Activated CD8-positive, alpha-beta memory T cell treated with anti-CD3 and anti-CD28 coated beads for 1 hour (primary cell): ENCODE measurements at regions not wholly inside any gene's neighbourhood (a gene's known extent, or its start where the extent isn't known, plus 50 kb on each side); places are given as distances from the start of the nearest gene placed in this dataset.

ENCODE experiments used
- DNase-seq, 2 donors: peaks; one replicate each; pipeline ENCODE4 v3.0.0-alpha.2; 2020; ENCODE audit warnings: low read depth in 1 of 2; ENCODE audit errors: extremely low read depth in 1 of 2

- no peak for DNase-seq
Observed at GRCh38 chr20:50242548-50242862, 51.9 kb downstream of the CEBPB start.

GRCh38 chr20:50242863-50243609 is 52.4 kb downstream of the CEBPB start:
- no peak for DNase-seq

- DNase-seq: no peak
Observed at GRCh38 chr20:50243610-50244351, 53.2 kb downstream of the CEBPB start.

- no peak for DNase-seq
Observed at GRCh38 chr20:50244352-50245149, 53.9 kb downstream of the CEBPB start.

- no peak for DNase-seq
Observed at GRCh38 chr20:50245498-50246366, 55.1 kb downstream of the CEBPB start.

- no peak for DNase-seq
Observed at GRCh38 chr20:50246367-50247195, 56.0 kb downstream of the CEBPB start.

GRCh38 chr20:50247196-50248094 is 56.8 kb downstream of the CEBPB start:
- DNase-seq: no peak

GRCh38 chr20:50248104-50248641 is 57.5 kb downstream of the CEBPB start:
- no peak for DNase-seq

- no peak for DNase-seq
Observed at GRCh38 chr20:50249447-50250388, 59.1 kb downstream of the CEBPB start.

GRCh38 chr20:50250679-50251382 is 60.2 kb downstream of the CEBPB start:
- no peak for DNase-seq

- no peak for DNase-seq
Observed at GRCh38 chr20:50251383-50251748, 60.7 kb downstream of the CEBPB start.

GRCh38 chr20:50251992-50252511 is 61.4 kb downstream of the CEBPB start:
- no peak for DNase-seq

- DNase-seq: no peak
Observed at GRCh38 chr20:50252701-50253100, 62.1 kb downstream of the CEBPB start.

- DNase-seq: no peak
Observed at GRCh38 chr20:50253101-50253500, 62.5 kb downstream of the CEBPB start.

GRCh38 chr20:50254466-50255079 is 63.9 kb downstream of the CEBPB start:
- DNase-seq: no peak

- DNase-seq: no peak
Observed at GRCh38 chr20:50256577-50256976, 65.9 kb downstream of the CEBPB start.
